Right lobe of liver (tissue), 4 donors: ENCODE measurements at regions not wholly inside any gene's neighbourhood (a gene's known extent, or its start where the extent isn't known, plus 50 kb on each side); places are given as distances from the start of the nearest gene placed in this dataset.

Source experiments
- POLR2A ChIP-seq: fragments of 450-650 bp; IDR thresholded peaks from one replicate; pipeline ENCODE4 v1.6.1; 2017; ENCODE audit warnings: antibody characterized with exemption, mild to moderate bottlenecking
- TF ChIP-seq, protein P1 (sequence below), 4 donors: fragments of 200-600 bp in 3 of 4; fragments of 450-650 bp in 1 of 4; IDR thresholded peaks; one replicate each; pipeline versions ENCODE4 v1.5.1 to v1.8.0; 2016 to 2022; ENCODE audit warnings: antibody characterized with exemption in 4 of 4, mild to moderate bottlenecking in 2 of 4
- donor health status: DM: no; HTN: no; CAD: no.
- donor health status: DM: no; HTN: no; CAD: no.
- donor health status: DM: no; HTN: yes; CAD: no.

DNA sequence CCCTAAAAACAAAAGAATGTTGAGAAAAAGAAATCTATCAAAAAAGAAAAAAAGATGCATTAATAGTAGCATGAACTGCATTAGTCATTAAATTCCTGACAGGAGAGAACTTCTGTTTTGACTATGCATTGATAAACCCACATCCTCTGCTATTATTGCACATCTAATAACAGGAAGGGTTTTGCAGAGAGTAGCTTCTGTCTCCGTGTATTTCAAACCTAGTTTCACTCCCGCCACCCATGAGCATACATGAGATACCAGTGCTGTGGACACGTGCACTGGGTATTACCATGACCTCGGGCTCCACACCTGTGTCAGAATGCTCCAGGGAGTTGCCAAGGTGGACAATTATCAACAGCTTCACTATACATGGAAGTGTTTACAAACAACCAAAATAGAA lies 449.1 kb upstream of the SOX5 start:
- TF ChIP-seq, protein P1, sequence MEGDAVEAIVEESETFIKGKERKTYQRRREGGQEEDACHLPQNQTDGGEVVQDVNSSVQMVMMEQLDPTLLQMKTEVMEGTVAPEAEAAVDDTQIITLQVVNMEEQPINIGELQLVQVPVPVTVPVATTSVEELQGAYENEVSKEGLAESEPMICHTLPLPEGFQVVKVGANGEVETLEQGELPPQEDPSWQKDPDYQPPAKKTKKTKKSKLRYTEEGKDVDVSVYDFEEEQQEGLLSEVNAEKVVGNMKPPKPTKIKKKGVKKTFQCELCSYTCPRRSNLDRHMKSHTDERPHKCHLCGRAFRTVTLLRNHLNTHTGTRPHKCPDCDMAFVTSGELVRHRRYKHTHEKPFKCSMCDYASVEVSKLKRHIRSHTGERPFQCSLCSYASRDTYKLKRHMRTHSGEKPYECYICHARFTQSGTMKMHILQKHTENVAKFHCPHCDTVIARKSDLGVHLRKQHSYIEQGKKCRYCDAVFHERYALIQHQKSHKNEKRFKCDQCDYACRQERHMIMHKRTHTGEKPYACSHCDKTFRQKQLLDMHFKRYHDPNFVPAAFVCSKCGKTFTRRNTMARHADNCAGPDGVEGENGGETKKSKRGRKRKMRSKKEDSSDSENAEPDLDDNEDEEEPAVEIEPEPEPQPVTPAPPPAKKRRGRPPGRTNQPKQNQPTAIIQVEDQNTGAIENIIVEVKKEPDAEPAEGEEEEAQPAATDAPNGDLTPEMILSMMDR (IDR thresholded peaks at IDR 0.05) = no peak
- no peak for TF ChIP-seq POLR2A
